GM12891 (cell line): ENCODE measurements at regions not wholly inside any gene's neighbourhood (a gene's known extent, or its start where the extent isn't known, plus 50 kb on each side); places are given as distances from the start of the nearest gene placed in this dataset.

Experiments used
- POLR2A ChIP-seq: IDR thresholded peaks from 2 replicates; pipeline ENCODE4 v1.6.1; 2011; ENCODE audit warnings: low read depth, low read length, control low read depth
- POLR2AphosphoS5 ChIP-seq: IDR thresholded peaks from 2 replicates; pipeline ENCODE4 v1.6.1; 2011; ENCODE audit warnings: low read depth, low read length, control low read depth
- TAF1 ChIP-seq: IDR thresholded peaks from 2 replicates; pipeline ENCODE4 v1.6.1; 2011; ENCODE audit warnings: low read depth, low read length, control low read depth

DNA sequence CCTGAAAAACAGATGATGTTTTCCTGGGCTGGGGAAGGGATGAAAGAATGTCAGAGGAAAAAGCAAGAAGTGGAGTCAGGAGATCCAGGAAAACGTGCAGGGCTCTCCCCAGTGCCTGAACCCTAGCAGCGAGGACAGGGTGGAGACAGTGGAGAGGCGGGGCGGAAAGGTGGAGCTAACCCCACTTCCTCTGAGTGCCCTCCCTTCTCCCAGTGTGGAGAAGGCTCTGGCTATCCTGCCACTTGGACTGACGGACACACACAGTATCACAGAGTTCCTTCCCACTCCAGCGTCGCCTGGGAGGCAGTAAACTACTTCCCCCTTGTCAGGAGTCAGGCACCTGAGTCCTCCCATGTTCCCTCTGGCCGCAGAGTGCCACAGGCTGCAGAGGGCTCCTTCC is 125.3 kb upstream of the CHRNA7 start:
- no peak for TF ChIP-seq TAF1
- TF ChIP-seq POLR2AphosphoS5, result no peak
- TF ChIP-seq POLR2A, result no peak
